SW 1271 (cell line): ENCODE measurements at regions not wholly inside any gene's neighbourhood (a gene's known extent, or its start where the extent isn't known, plus 50 kb on each side); places are given as distances from the start of the nearest gene placed in this dataset.

ENCODE experiments used
- DNase-seq, 2 experiments: peaks; one replicate each; lab custom pipeline; 2025; lab: John Stamatoyannopoulos, UW

DNA sequence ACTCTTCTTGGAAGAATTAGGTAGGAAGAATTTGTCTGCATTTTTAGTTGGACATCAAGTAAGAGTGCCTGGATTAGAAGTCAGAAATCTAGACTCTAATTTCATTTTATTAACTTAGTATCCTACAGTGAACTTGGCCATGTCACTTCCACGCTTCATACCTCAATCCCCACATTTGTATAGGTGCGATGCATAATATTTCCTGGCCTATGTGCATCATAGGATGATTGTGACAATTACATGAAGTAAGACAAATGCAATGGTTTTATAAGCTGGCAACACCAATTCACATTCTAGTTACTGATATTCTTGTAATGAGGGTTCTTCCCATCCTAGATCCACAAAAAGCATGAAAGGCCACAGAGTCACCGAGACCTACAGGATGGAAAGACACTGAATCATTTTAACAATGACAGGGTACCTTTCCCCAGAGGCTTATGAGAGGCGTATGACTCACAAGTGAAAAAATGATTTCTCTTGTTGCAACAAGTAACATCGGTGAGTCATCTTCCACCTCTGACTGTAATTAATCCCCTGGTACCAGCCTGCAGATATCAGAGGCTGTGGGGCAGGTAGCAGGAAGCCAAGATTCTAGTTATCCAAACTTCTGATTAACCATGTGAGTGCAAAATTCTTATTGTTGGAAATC lies 56.0 kb upstream of the OR5AK2 start:
- DNase-seq = peak; percentile 82 to 93

DNA sequence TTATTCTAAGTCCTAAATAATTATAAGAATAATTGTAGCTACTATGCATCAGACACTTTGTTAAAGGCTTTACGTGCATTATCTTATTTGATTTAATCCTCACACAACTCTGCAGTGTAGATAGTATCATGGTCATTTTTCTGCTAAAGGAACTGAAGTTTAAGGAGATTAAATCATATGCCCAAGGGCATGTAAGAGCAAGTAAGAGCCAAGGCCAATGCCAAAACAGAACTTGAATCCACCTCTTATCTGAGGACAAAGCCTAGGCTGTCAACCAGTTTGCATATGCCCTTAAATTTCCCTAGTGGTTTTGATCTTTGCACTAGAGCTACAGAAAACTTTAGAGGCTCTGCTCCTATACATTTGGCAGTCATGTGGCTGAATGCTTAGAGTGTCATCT lies 65.6 kb upstream of the OR5AK2 start:
- no peak for DNase-seq

DNA sequence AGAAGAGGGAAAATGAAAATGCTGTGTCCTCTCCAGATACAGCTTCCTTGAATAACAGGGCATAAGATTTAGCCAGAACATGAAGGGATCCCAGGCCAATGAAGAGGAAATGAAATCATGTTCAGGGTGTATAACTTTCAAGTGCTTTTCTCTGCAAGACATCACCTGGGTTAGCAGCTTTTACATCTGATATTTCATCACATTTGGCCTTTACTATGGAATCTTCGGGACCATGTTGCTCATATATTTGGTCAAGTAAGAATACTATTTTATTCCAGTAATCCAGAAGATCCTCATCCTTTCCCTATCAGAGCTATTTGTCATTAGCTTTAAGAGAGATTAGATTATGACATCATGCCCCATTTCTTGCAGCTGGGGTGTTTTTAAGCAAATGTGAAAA lies 66.3 kb upstream of the OR5AK2 start:
- DNase-seq = no peak

DNA sequence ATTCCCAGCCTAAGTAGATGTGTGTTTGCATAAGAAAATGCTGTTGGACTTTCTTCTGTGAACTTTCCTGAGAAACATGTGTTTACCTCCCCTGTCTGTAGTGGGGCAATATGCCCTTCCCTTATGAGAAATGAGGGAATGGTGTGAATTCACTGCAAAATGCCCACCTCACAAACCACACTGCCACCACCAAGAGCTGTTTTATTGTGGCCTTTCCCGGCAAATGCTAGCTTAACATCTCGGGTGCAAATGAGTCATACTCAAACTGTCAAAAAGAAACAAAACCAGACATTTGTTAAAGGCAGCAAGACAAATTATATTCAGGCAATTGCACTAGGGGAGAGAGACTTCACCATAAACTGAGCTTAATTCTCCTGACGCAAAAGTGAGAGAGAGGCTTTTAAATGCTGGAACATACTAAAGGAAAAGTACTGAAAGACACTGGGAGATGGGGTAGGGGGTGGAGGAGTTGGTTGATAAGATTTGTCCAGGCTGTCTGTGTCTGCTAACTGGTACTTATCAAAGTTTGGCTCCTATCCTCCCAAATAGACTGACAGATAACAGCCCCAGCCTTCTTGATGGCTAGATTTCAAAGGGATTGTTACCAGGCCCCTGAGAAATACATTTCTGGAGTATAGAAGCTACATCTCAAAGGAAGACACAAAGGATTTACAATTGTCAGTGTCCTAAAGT lies 70.9 kb upstream of the OR5AK2 start:
- DNase-seq = no peak

DNA sequence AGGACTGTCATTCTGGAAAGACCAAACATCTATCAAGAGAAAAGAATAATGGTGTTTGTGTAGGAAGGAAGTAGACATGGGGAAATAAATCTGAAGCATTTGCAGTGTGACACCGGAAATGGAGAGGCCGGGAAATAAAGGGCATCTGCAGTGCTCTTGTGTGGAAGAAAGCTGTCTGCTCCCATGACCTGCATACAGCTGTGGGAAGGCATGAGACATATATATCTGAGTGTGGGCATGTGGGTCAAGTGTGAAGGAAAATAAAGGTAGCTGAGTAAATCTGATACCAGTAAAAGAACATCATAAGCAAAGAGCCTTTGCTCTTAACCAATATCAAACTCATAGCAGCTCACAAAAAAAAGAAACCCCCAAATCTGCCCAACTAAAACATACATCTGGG lies 72.1 kb upstream of the OR5AK2 start:
- DNase-seq = no peak

DNA sequence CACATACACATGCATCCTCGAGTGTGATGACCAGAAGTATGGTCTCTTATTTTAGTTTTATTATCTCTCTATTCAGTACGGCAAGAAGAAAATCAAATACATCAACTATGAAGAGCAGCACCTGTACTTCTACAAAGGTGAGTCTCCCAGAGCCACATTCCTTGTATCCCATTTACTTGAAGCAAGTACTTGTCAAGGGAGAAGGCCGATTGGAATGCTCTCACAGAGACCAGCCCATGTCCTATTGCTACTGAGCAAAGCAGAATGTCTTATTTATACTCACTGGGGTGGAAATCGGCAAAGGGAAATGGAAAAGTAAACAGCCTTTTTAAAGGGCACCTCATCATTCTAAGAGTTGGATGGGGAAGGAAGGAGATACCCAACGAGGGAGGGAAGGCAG lies 72.6 kb upstream of the OR5AK2 start:
- DNase-seq = no peak

DNA sequence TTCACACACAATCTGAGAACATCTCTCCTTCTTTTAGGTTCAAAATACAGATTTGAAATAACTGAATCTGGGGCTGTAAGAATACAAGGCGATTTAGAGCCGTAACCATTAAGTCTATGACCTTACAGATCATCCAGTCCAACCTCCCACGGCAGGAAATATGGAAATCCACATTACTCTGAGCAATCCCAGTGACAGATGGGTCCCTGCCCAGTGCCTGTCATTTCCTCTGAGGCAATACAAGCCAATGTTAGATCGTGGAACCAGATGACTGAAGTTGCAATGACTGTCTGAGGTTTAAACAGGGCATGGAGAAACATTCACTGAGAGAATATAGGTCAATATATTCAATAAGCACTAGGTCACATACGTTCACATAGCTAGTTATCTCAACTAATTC lies 77.4 kb upstream of the OR5AK2 start:
- no peak for DNase-seq

DNA sequence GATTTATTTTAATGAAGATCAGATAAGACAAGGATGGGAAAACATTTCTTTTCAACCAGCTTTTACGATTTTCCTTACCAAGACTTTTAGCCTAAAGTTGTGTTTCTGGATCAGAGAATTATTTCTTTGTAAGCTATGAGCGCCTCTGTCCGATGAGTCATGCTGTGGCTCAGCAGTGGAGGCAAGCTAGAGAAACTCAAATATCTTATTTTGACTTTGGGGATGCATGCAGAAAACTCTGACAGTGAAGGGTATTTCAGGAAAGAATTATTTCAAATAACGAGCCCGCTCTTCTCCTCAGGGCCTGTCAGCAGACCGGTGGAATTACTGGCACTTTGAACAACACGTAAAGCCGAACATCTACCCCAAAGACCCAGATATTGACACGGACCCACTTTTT lies 77.9 kb upstream of the OR5AK2 start:
- DNase-seq = no peak

DNA sequence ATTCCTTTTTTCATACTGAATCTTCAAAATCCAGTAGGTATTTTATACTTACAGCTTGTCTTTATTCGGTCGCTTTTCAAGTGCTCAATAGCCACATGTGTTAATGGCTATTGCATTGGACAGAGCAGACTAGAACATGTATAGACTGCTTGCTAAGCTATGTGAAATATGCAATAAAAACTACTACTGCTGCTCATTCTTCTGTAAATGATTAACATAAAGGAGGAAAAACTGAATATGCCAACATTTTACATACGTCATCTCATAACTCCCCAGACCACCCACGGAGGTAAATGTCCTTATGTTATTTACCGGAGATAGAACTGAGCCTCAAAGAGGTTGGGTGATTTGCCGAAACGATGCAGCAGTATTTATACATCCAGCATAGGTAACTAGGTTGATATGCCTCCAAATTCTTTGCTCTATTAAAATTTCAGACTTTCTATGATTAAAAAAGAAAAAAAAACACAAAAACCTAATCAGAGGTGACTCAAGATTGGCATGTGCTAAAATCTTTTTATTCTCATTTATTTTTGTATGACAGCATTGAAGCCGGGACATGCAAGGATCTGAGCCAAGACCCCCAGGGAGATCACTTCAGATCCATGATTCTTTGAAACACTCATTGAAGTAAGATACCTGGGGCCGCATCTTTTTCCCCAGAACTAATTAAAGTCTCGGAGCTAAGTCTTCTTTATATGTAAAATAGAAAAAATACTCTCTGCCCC lies 78.5 kb upstream of the OR5AK2 start:
- DNase-seq = no peak

DNA sequence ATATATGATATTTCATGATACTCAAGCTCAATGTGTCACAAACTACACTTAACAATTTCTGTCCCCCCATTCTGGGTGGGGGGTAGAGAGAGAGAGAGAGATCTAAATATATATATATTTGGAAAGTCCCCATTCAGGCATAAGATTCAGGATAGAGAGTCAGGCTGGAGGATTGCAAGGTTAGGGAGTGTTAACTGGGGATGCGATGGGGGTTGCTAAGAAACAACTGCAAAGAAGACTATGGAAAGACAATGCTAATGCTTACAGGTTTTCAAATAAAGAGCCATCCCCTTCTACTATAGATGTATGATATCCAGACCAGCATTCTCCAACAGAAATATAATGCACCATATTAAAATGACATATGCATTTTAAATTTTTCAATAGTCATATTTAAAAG lies 79.2 kb upstream of the OR5AK2 start:
- no peak for DNase-seq

DNA sequence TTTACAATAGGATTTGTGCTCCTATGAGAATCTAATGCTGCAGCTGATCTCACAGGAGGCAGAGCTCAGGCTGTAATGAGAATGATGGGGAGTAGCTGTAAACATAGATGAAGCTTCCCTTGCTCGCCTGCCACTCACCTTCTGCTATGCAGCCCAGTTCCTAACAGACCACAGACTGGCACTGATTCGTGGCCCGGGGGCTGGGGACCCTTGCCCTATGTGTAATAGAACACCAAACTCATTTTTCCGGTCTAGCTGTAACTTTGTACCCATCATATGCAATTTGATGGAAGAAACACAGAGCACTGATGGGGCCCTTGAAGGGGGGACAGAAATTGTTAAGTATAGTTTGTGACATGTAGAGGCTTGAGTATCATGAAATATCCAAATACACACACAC lies 79.6 kb upstream of the OR5AK2 start:
- no peak for DNase-seq

DNA sequence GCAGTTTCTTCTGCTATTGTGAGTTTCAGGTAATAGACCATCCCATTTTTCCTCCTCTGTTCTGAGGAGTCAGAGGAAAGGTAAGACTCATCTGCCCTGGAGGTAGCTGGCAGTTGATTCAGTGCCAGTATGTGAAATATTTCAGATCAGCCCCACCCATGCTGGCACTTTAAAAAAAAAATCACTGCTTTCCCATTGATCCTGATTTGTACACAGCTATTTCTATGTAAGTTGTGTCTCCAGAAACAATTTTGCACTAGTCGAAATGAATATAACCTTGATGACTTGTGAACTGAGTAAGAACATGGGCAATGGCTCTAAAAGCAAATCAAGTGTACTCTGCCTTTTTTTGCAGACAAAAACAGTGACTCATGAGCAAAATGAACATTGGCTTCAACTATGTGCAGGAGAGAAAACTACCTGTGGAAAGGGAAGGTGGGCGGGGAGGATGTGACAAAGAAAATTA lies 82.0 kb upstream of the OR5AK2 start:
- no peak for DNase-seq

DNA sequence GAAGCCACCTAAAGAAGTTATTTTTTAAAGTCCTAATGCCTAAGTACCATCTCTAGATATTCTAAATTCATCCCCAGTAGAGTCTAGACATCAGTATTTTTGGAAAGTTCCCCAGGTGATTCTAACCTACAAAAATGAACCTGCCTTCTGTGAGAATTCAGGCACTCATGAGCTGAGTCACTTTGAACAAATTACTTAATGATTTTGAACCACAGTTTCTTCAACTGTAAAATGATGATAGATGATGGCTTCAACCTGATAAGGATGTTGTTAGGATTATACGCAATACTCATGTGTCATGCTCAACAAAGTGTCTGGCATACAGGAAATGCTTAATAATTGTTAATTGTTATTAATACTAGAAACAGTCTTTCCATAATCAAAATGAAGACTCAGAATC lies 82.8 kb upstream of the OR5AK2 start:
- no peak for DNase-seq

DNA sequence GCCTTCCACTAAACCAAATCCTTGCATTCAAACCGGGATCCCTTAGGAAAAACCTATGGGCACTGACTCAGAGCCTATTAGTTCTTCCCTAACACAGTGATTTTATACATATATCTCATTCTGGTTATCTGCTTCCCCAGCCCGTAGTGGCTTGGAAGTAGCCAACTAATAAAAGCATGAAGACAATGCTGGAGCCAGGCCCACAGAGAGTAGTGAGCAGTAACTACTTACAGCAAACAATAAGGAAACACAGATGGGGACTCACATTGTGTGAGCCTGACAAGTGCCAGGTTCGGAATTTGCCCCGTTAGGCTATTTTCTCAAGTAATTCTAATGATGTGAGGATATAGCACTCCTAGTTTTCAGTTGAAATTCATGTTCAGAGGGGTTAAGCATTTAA lies 83.3 kb upstream of the OR5AK2 start:
- no peak for DNase-seq

DNA sequence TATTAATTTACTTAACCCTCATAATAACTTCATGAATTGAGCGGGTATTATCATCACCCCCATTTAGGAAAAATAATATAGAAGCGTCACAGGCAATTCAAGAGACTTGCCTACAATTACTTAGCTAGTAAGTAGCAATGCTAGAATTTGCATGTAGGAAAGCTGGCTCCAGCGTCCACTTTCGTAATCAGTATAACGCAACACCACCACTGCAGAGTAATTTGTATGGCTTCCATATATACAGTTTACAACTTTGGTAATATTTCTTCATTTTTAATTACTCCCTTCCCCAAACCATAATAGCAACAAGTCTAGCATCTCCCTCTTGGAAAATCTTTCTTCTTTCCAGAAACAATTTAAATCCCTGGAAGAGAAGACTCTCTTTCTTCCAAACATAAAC lies 89.9 kb upstream of the OR5AK2 start:
- no peak for DNase-seq

DNA sequence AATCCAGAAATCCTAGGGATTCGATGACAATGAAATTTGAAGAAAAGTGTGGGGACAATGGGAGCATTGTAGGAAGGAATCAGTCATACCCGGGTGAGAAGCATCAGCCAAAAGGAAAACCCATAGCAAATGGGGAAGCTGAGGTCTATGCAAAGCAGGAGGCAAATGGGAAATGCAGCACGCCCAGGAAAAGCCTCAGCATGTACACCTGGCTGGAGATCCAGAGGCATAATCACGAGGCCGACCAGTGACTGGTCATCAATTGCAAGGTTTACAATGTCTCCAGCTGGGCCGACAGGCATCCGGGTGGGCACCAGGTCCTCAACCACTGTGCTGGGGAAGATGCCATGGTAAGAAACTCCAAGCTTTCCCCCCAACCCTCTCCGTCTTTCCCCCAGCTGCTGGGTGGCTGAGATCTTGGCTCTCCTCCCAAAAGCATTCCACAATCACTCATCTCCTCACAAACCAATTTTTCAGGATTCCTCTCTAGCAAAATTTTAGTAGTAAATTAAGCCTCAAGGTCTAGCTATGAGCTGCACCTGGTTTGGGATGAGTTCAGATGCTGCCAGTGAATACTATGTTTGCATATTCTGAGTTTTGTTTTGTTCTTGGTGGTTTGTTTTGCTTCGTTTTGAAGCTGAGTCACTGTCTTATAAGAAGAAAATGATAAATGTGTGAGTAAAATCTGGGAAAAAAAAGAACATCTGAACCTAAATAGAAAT lies 98.0 kb upstream of the OR5AK2 start:
- no peak for DNase-seq

DNA sequence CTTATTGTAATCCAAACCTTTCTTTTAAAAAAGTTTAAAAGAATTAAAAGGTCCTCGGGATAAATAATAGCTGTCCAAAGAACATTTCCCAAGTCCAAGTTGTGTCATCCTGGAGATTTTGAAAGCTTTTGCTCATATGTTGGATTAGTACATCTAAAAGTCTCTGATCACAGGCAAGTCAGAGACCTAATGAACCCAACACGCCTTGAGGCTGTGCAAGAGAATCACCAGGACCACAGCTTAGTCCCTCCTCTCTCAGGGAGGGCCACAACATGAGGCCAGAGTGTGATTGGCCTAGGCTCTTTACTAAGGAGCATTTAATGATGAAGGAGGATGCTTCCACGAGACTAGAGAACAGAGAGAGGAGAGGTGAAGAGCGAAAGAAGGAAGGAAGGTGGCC lies 98.7 kb upstream of the OR5AK2 start:
- no peak for DNase-seq

DNA sequence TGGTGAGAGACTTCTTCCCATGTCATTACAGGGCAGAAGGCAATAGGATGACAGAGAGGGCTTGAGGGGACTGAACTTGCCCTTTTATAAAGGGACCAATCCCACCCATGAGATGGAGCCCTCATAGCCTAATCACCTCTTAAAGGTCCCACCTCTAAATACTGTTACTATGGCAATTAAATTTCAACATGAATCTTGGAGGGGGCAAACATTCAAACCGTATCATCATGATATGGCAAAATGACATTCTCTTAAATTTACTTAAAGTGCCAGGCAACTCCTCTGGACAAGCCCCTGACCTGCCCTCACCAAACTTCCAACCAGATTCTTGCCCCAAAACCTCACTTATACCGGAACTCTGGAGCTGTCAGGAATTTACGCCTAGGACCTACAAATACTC lies 100.8 kb upstream of the OR5AK2 start:
- DNase-seq = no peak

DNA sequence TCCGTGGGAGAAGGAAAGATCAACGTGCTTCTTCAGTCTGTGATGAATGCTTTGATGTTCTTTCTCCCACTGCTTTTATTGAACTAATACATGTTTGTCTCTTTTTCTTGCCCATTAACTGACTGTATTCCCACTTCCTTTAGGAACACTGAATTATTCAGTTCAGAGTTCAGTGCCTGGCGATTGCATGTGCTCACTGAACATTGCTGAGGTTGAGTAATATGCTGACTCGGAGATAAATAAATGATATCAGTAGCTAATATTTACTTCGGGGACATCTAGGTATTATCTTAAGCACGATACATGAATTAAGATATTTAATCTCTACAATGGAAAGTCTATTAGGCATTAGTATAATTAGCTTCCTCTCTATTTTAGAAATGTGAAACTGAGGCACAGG lies 102.3 kb upstream of the OR5AK2 start:
- DNase-seq = no peak

DNA sequence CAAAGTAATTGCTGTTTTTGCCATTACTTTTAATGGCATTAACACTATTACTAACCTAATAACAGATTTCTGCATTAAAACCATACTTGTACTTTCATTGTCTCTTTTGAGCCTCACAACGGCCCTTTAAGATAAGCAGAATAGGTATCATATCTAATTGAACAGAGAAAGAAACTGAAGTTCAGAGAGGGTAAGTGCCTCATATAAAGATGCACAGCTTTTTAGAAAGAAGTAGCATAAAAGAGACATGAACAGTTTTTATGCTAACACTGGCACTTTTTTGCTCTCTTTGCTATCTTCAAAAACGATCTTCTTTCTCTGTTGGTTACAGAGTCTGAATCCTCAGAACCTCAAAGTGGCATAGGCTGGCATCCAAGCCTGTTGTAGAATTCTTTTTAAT lies 102.9 kb upstream of the OR5AK2 start:
- DNase-seq = no peak

DNA sequence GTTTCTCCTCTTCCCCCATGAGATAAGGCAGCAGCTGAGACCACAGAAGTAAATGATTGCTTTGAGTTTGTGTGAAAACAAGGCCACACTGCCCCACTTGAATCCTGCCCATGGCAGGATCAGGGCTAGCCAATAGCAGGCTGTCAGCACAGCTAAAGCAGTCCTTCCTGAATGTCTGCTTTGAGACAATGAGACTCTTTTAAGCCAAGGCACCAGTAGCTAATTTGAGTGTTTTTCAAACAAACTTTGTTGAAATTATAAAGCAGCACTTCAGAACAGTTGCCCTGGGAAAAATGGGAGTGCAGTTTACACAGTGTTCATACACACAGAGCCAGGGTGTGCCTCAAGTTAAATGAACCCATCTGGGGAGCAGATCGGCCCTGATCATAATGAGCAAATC lies 103.5 kb upstream of the OR5AK2 start:
- DNase-seq = no peak

DNA sequence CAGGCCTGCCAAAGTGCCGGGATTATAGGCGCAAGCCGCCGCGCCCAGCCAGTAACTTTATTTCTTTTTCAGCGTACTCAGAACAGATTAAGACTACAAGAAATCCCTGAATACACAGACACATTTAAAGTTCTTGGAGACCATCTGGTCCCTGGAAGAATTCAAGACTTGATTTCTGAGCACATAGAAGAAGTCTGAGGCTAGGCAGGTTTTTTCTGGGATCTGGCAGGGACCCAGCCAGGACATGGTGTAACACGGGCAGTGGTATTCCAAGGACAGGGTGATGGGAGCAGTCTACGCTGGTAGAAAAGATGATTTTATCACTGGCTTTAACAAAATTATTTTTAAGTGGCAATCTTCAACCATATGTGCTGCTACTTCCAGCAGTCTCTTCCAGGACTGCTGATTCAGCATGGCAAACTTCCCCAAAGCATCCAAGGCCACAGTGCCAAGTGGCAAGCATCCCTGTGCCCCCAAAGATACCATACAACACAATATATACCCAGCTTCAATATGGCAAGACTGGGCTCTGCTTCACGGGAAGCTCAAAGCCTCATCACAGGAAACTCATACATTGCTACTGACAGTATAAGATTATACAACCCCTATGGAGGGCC lies 105.2 kb upstream of the OR5AK2 start:
- DNase-seq = no peak
